Lung (tissue), 11 donors: ENCODE measurements at regions not wholly inside any gene's neighbourhood (a gene's known extent, or its start where the extent isn't known, plus 50 kb on each side); places are given as distances from the start of the nearest gene placed in this dataset.

Experiments
- ATAC-seq: fragments of 200-7000 bp; cut with Tn5 transposase; one replicate; pipeline ENCODE4 v1.9.1; 2020; ENCODE audit warnings: moderate number of reproducible peaks; ENCODE audit not compliant: insufficient read depth, low FRiP score
- DNase-seq, 3 donors: peaks; one replicate each; pipeline ENCODE4 v3.0.0-alpha.2; 2013 to 2017
- H3K27ac ChIP-seq, 2 donors: one replicate each; pipeline ENCODE4 v1.5.1; 2013; ENCODE audit warnings: mild to moderate bottlenecking in 2 of 2, moderate library complexity in 2 of 2, control low read depth in 1 of 2, inconsistent platforms in 1 of 2, low read depth in 1 of 2, low read length in 1 of 2
- H3K27me3 ChIP-seq, 3 donors: one replicate each; pipeline ENCODE4 v1.5.1; 2013; ENCODE audit warnings: low read length in 2 of 3; ENCODE audit not compliant: control insufficient read depth in 3 of 3, insufficient read depth in 3 of 3
- H3K36me3 ChIP-seq, 4 donors: one replicate each; pipeline ENCODE4 v1.5.1; 2013; ENCODE audit warnings: low read length in 4 of 4, mild to moderate bottlenecking in 1 of 4, moderate library complexity in 1 of 4; ENCODE audit not compliant: control insufficient read depth in 4 of 4, insufficient read depth in 4 of 4
- H3K4me1 ChIP-seq, 5 donors: one replicate each; pipeline ENCODE4 v1.5.1; 2013; ENCODE audit warnings: low read length in 5 of 5, mild to moderate bottlenecking in 2 of 5, moderate library complexity in 1 of 5; ENCODE audit not compliant: control insufficient read depth in 5 of 5, insufficient read depth in 5 of 5
- H3K4me3 ChIP-seq: one replicate; pipeline ENCODE4 v1.5.1; 2013; ENCODE audit warnings: mild to moderate bottlenecking, control low read depth, moderate library complexity
- H3K9ac ChIP-seq, 2 donors: one replicate each; pipeline ENCODE4 v1.5.1; 2013; ENCODE audit warnings: low read length in 2 of 2, control low read depth in 1 of 2; ENCODE audit not compliant: insufficient read depth in 1 of 2
- H3K9me3 ChIP-seq, 4 donors: one replicate each; pipeline ENCODE4 v1.5.1; 2013; ENCODE audit warnings: low read length in 3 of 4, mild to moderate bottlenecking in 1 of 4, moderate library complexity in 1 of 4; ENCODE audit not compliant: control insufficient read depth in 4 of 4, insufficient read depth in 3 of 4
- WGBS, 2 donors: extraction: QIAGEN DNeasy Blood & Tissue Kit; methylation state at CpG; one replicate each; pipeline ENCODE4 v1.1.7; 2013; 5-methylcytosine and 5-hydroxymethylcytosine counted together
- TF ChIP-seq, protein P1 (sequence below): IDR thresholded peaks from 2 replicates; pipeline ENCODE4 v1.5.1; 2012; ENCODE audit warnings: mild to moderate bottlenecking; ENCODE audit errors: control extremely low read depth, extremely low read depth
- donor health status: control.
- donor health status: control.
- donor health status: Bipolar disorder and iron deficiency.
- donor health status: healthy.
- donor health status: DM: yes; HTN: yes; CAD: no.

DNA sequence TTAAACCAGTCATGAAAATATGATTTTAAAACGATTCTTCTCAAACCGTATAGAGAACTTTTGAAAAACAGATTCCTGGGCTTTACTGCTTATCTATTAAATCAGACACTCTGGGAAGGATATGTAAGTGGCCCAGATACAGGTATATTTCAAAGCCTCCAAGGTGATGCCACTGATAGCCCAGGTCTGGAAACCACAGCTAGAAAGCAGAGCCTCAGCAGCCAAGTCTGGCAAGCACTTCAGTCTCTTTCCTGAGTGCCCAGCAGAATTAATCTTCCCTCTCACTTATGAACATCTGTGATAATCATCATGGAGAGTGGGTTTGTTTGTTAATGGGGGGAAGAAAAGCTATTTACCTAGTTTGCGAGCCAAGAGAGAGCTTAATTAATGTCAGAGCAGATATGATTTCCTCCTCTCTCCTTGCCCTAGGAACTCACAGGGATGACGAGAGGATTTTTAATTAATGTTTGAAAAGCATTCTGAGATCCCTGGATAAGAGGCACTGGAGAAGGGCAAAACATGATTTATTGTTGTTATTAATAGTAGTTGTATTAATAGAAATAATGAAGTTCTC is 368.4 kb downstream of the TLE1 start:
- 66 to 78% methylated on average over 4 of the region's 4 CpGs for WGBS, 2 donors
- Histone ChIP-seq H3K4me1 (no peaks in the 10 kb centered on the region), H3K36me3 (no peaks in the 10 kb centered on the region), H3K27ac (no peak overlapping the region), H3K4me3 (no peak overlapping the region), H3K9ac (no peak overlapping the region), H3K27me3 (no peaks in the 10 kb centered on the region), H3K9me3 (peaks cover 0 to 5% (median 1%) of the 10 kb centered on the region in 4 donors)
- TF ChIP-seq, protein P1, sequence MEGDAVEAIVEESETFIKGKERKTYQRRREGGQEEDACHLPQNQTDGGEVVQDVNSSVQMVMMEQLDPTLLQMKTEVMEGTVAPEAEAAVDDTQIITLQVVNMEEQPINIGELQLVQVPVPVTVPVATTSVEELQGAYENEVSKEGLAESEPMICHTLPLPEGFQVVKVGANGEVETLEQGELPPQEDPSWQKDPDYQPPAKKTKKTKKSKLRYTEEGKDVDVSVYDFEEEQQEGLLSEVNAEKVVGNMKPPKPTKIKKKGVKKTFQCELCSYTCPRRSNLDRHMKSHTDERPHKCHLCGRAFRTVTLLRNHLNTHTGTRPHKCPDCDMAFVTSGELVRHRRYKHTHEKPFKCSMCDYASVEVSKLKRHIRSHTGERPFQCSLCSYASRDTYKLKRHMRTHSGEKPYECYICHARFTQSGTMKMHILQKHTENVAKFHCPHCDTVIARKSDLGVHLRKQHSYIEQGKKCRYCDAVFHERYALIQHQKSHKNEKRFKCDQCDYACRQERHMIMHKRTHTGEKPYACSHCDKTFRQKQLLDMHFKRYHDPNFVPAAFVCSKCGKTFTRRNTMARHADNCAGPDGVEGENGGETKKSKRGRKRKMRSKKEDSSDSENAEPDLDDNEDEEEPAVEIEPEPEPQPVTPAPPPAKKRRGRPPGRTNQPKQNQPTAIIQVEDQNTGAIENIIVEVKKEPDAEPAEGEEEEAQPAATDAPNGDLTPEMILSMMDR, result no peak
- no peak for DNase-seq
- ATAC-seq, result no peak

DNA sequence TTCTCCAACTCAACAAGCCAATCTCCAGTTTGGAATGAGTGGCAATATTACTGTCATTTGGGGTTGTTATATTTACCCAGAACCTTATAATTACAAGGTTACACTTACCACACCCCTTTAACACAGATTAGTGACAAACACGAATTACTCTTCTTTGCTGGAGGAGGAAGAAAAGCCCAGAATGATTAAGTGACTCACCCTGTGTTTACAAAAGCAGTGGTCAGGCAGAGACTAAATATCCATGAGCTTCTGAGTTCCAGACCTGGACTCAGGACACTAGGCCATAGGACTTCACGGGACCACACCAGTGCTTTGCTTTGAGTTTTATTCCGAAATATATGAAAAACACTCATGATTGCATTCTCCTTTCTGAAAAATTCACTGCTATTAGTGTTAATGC is 370.8 kb downstream of the TLE1 start:
- Histone ChIP-seq H3K27ac (no peak overlapping the region), H3K9ac (no peak overlapping the region), H3K9me3 (no peaks in the 10 kb centered on the region), H3K27me3 (no peaks in the 10 kb centered on the region), H3K36me3 (no peaks in the 10 kb centered on the region), H3K4me1 (no peaks in the 10 kb centered on the region), H3K4me3 (no peak overlapping the region)
- WGBS, 2 donors, result 77 to 86% methylated on average over 3 of the region's 3 CpGs
- DNase-seq (no peak), ATAC-seq (no peak)
- TF ChIP-seq, protein P1, result no peak

DNA sequence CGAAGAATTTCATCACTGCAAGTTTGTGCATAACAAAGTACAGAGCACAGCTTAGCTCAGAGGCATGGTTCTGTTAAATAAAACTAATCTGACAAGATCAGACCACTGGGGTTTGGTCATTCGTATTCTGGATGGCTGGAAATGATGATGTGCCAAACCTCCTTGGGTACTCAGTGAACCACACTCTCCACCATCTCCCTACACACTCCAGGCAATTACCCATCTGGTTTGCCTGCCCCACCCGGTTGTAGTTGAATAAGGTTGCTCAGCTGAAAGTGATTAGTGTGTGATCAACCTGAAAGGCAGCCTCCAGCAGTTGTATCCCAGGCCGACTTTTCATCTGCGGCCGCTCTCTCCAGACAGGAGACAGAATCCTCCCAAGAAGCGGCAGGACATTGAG is 371.4 kb downstream of the TLE1 start:
- TF ChIP-seq, protein P1, result no peak

DNA sequence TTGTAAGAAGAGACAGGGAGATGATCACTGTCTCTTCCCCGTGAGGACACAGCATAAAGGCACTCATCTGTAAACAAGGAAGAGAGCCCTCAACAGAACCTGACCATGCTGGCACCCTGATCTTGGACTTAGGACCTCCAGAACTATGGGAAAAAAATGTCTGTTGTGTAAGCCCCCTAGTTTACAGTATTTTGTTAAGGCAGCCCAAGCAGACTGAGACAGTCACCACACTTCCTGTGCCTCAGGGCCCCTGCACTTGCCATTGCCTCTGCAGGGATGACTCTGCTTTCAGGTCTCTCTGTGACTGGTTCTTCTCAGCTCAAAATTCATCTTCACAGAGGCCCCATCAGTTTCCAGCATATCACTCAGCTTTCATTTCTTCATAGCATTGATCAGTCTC is 372.1 kb downstream of the TLE1 start:
- no peaks in the 10 kb centered on the region for H3K36me3 ChIP-seq
- no peak overlapping the region for H3K27ac ChIP-seq
- 94 to 100% methylated on average over 1 of the region's 1 CpG for WGBS, 2 donors
- H3K27me3 ChIP-seq, result no peaks in the 10 kb centered on the region
- no peak for DNase-seq
- TF ChIP-seq, protein P1, result no peak
- ATAC-seq, result no peak
- no peak overlapping the region for H3K9ac ChIP-seq
- H3K4me3 ChIP-seq, result no peak overlapping the region
- H3K4me1 ChIP-seq, result no peaks in the 10 kb centered on the region
- H3K9me3 ChIP-seq, result no peaks in the 10 kb centered on the region

More for the DNA sequence above, 371.4 kb downstream of the TLE1 start:
- no peak for DNase-seq
- Histone ChIP-seq H3K9ac (no peak overlapping the region), H3K4me1 (no peaks in the 10 kb centered on the region), H3K9me3 (no peaks in the 10 kb centered on the region), H3K36me3 (no peaks in the 10 kb centered on the region), H3K27ac (no peak overlapping the region), H3K27me3 (no peaks in the 10 kb centered on the region), H3K4me3 (no peak overlapping the region)
- WGBS, 2 donors, result 84 to 89% methylated on average over 7 of the region's 7 CpGs
- ATAC-seq, result no peak
